ENCODE measurements at regions not wholly inside any gene's neighbourhood (a gene's known extent, or its start where the extent isn't known, plus 50 kb on each side); places are given as distances from the start of the nearest gene placed in this dataset.
A peak's percentile ranks its signal among the peaks of the same experiment; 100 is the strongest.

- H3K27me3 ChIP-seq, result no peaks in the 10 kb centered on the region
- no peak for TF ChIP-seq CTCF (IDR thresholded peaks at IDR 0.05)
- H3K36me3 ChIP-seq, result no peaks in the 10 kb centered on the region
- no peak overlapping the region for H3K4me3 ChIP-seq
- H3K9me3 ChIP-seq, result no peaks in the 10 kb centered on the region
- H3K4me1 ChIP-seq, result no peaks in the 10 kb centered on the region
- peak overlapping the region in 1 of 2 donors; percentile 29 for H3K27ac ChIP-seq
- intact Hi-C loops (cut with DNase I; ENCODE audit: low total_unique reads), result no loop called here
- no peak for DNase-seq
These were observed 56.9 kb upstream of the SPRY1 start for GRCh38 chr4:123339507-123340380.

GRCh38 chr4:123340381-123340701 lies 56.3 kb upstream of the SPRY1 start:
- H3K4me1 ChIP-seq, result no peaks in the 10 kb centered on the region
- intact Hi-C loops (cut with DNase I; ENCODE audit: low total_unique reads), result no loop called here
- no peak for TF ChIP-seq CTCF (IDR thresholded peaks at IDR 0.05)
- no peaks in the 10 kb centered on the region for H3K27me3 ChIP-seq
- H3K36me3 ChIP-seq, result no peaks in the 10 kb centered on the region
- DNase-seq, result no peak
- H3K9me3 ChIP-seq, result no peaks in the 10 kb centered on the region
- H3K4me3 ChIP-seq, result no peak overlapping the region
- H3K27ac ChIP-seq, result no peak overlapping the region

- no peak overlapping the region for H3K27ac ChIP-seq
- TF ChIP-seq CTCF (IDR thresholded peaks at IDR 0.05), result no peak
These were observed 54.1 kb upstream of the SPRY1 start for GRCh38 chr4:123342498-123342897.

GRCh38 chr4:123343400-123344041 lies 53.1 kb upstream of the SPRY1 start:
- Histone ChIP-seq H3K9me3 (no peaks in the 10 kb centered on the region), H3K4me3 (no peak overlapping the region), H3K4me1 (no peaks in the 10 kb centered on the region), H3K27me3 (no peaks in the 10 kb centered on the region), H3K27ac (no peak overlapping the region), H3K36me3 (no peaks in the 10 kb centered on the region)
- no peak for DNase-seq
- intact Hi-C loops (cut with DNase I; ENCODE audit: low total_unique reads), result no loop called here
- no peak for TF ChIP-seq CTCF (IDR thresholded peaks at IDR 0.05)

More at GRCh38 chr4:123342498-123342897, 54.1 kb upstream of the SPRY1 start:
- Histone ChIP-seq H3K27me3 (no peaks in the 10 kb centered on the region), H3K4me3 (no peak overlapping the region), H3K9me3 (no peaks in the 10 kb centered on the region), H3K4me1 (no peaks in the 10 kb centered on the region), H3K36me3 (no peaks in the 10 kb centered on the region)
- intact Hi-C loops (cut with DNase I; ENCODE audit: low total_unique reads), result no loop called here
- no peak for DNase-seq

GRCh38 chr4:123345137-123345934 lies 51.3 kb upstream of the SPRY1 start:
- DNase-seq, result no peak
- intact Hi-C loops (cut with DNase I; ENCODE audit: low total_unique reads), result no loop called here
- H3K9me3 ChIP-seq, result no peaks in the 10 kb centered on the region
- H3K4me3 ChIP-seq, result no peak overlapping the region
- H3K27me3 ChIP-seq, result no peaks in the 10 kb centered on the region
- no peaks in the 10 kb centered on the region for H3K36me3 ChIP-seq
- no peak overlapping the region for H3K27ac ChIP-seq
- no peaks in the 10 kb centered on the region for H3K4me1 ChIP-seq
- TF ChIP-seq CTCF (IDR thresholded peaks at IDR 0.05), result no peak
